H1 (cell line): ENCODE measurements at regions not wholly inside any gene's neighbourhood (a gene's known extent, or its start where the extent isn't known, plus 50 kb on each side); places are given as distances from the start of the nearest gene placed in this dataset.

Experiments
- ATF2 ChIP-seq: IDR thresholded peaks from 2 replicates; pipeline ENCODE4 v1.6.1; 2012; ENCODE audit warnings: low read length, inconsistent platforms
- BRCA1 ChIP-seq: IDR thresholded peaks from 2 replicates; pipeline ENCODE4 v1.6.1; 2012; ENCODE audit warnings: low read depth, low read length, improper control_type of control experiment
- E2F6 ChIP-seq: IDR thresholded peaks from 2 replicates; pipeline ENCODE4 v1.6.1; 2012; ENCODE audit warnings: inconsistent platforms
- EGR1 ChIP-seq: IDR thresholded peaks from 2 replicates; pipeline ENCODE4 v1.6.1; 2011; ENCODE audit warnings: low read depth, low read length, borderline replicate concordance
- GTF2F1 ChIP-seq: IDR thresholded peaks from 2 replicates; pipeline ENCODE4 v1.6.1; 2012; ENCODE audit warnings: low read depth, low read length, improper control_type of control experiment, borderline replicate concordance
- POLR2A ChIP-seq, 2 experiments: IDR thresholded peaks; 1 replicate in 1 of 2; 2 replicates in 1 of 2; pipeline ENCODE4 v1.6.1; 2011; ENCODE audit warnings: low read depth in 2 of 2, low read length in 2 of 2, mild to moderate bottlenecking in 2 of 2; ENCODE audit errors: control extremely low read depth in 1 of 2
- RNF2 ChIP-seq: fragments of 200-900, 300-1000 bp; sonication (generic); IDR thresholded peaks from 2 replicates; pipeline ENCODE4 v1.7.1; 2016; ENCODE audit warnings: borderline replicate concordance, low read depth, mild to moderate bottlenecking, antibody characterized with exemption, low read length; ENCODE audit not compliant: poor library complexity, severe bottlenecking; ENCODE audit errors: missing control alignments
- SAP30 ChIP-seq: fragments of 300-600 bp; sonication (generic); IDR thresholded peaks from 2 replicates; pipeline ENCODE4 v1.7.1; 2012; ENCODE audit warnings: low read length, moderate library complexity, mild to moderate bottlenecking, inconsistent platforms; ENCODE audit not compliant: insufficient read depth, insufficient replicate concordance
- TF ChIP-seq, protein P1 (sequence below): fragments of 300-600 bp; sonication (generic); IDR thresholded peaks from 2 replicates; pipeline ENCODE4 v1.7.1; 2012; ENCODE audit warnings: low read length, moderate library complexity, mild to moderate bottlenecking, inconsistent platforms; ENCODE audit not compliant: insufficient replicate concordance

DNA sequence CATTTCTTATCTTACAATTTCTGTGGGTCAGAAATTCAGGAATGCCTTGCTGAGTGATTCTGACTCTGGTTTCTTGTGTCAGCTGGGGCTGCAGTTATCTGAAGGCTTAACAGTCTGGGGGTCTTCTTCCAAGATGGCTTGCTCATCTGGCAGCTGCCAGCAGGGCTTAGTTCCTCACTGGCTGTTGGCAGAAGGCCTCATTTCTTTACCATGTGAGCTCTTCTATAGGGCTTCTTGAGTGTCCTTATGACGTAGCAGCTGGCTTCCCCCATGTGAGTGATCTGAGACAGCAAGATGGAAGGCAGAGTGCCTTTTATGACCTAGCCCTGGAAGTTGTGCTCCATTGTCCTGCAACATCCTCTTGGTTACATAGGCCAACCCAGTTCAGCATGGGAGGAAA is 82.0 kb upstream of the PDZRN3 start (continued):
- TF ChIP-seq, protein P1, sequence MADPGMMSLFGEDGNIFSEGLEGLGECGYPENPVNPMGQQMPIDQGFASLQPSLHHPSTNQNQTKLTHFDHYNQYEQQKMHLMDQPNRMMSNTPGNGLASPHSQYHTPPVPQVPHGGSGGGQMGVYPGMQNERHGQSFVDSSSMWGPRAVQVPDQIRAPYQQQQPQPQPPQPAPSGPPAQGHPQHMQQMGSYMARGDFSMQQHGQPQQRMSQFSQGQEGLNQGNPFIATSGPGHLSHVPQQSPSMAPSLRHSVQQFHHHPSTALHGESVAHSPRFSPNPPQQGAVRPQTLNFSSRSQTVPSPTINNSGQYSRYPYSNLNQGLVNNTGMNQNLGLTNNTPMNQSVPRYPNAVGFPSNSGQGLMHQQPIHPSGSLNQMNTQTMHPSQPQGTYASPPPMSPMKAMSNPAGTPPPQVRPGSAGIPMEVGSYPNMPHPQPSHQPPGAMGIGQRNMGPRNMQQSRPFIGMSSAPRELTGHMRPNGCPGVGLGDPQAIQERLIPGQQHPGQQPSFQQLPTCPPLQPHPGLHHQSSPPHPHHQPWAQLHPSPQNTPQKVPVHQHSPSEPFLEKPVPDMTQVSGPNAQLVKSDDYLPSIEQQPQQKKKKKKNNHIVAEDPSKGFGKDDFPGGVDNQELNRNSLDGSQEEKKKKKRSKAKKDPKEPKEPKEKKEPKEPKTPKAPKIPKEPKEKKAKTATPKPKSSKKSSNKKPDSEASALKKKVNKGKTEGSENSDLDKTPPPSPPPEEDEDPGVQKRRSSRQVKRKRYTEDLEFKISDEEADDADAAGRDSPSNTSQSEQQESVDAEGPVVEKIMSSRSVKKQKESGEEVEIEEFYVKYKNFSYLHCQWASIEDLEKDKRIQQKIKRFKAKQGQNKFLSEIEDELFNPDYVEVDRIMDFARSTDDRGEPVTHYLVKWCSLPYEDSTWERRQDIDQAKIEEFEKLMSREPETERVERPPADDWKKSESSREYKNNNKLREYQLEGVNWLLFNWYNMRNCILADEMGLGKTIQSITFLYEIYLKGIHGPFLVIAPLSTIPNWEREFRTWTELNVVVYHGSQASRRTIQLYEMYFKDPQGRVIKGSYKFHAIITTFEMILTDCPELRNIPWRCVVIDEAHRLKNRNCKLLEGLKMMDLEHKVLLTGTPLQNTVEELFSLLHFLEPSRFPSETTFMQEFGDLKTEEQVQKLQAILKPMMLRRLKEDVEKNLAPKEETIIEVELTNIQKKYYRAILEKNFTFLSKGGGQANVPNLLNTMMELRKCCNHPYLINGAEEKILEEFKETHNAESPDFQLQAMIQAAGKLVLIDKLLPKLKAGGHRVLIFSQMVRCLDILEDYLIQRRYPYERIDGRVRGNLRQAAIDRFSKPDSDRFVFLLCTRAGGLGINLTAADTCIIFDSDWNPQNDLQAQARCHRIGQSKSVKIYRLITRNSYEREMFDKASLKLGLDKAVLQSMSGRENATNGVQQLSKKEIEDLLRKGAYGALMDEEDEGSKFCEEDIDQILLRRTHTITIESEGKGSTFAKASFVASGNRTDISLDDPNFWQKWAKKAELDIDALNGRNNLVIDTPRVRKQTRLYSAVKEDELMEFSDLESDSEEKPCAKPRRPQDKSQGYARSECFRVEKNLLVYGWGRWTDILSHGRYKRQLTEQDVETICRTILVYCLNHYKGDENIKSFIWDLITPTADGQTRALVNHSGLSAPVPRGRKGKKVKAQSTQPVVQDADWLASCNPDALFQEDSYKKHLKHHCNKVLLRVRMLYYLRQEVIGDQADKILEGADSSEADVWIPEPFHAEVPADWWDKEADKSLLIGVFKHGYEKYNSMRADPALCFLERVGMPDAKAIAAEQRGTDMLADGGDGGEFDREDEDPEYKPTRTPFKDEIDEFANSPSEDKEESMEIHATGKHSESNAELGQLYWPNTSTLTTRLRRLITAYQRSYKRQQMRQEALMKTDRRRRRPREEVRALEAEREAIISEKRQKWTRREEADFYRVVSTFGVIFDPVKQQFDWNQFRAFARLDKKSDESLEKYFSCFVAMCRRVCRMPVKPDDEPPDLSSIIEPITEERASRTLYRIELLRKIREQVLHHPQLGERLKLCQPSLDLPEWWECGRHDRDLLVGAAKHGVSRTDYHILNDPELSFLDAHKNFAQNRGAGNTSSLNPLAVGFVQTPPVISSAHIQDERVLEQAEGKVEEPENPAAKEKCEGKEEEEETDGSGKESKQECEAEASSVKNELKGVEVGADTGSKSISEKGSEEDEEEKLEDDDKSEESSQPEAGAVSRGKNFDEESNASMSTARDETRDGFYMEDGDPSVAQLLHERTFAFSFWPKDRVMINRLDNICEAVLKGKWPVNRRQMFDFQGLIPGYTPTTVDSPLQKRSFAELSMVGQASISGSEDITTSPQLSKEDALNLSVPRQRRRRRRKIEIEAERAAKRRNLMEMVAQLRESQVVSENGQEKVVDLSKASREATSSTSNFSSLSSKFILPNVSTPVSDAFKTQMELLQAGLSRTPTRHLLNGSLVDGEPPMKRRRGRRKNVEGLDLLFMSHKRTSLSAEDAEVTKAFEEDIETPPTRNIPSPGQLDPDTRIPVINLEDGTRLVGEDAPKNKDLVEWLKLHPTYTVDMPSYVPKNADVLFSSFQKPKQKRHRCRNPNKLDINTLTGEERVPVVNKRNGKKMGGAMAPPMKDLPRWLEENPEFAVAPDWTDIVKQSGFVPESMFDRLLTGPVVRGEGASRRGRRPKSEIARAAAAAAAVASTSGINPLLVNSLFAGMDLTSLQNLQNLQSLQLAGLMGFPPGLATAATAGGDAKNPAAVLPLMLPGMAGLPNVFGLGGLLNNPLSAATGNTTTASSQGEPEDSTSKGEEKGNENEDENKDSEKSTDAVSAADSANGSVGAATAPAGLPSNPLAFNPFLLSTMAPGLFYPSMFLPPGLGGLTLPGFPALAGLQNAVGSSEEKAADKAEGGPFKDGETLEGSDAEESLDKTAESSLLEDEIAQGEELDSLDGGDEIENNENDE: no peak
- TF ChIP-seq ATF2 (no peak), POLR2A (IDR thresholded peaks at IDR 0.05; ENCODE audit: control extremely low read depth in 1 of 2, low read depth in 2 of 2, low read length in 2 of 2) (no peak), RNF2 (no peak), SAP30 (no peak), E2F6 (no peak), BRCA1 (no peak), GTF2F1 (no peak), EGR1 (no peak)
